Upper lobe of left lung (tissue), 6 donors: ENCODE measurements at regions not wholly inside any gene's neighbourhood (a gene's known extent, or its start where the extent isn't known, plus 50 kb on each side); places are given as distances from the start of the nearest gene placed in this dataset.

ENCODE experiments used
- ATAC-seq, 2 donors: fragments of 200-7000 bp; cut with Tn5 transposase; one replicate each; pipeline ENCODE4 v1.9.1; 2022; ENCODE audit warnings: mild to moderate bottlenecking in 2 of 2, moderate library complexity in 2 of 2; ENCODE audit not compliant: low FRiP score in 2 of 2
- DNase-seq, 2 donors: peaks; one replicate each; pipeline ENCODE4 v3.0.0-alpha.2; 2019 to 2020
- H3K27ac ChIP-seq, 4 donors: fragments of 200-600 bp; sonication (generic); one replicate each; pipeline ENCODE4 v1.5.1; 2016 to 2019
- H3K27me3 ChIP-seq, 4 donors: fragments of 200-600 bp; sonication (generic); one replicate each; pipeline ENCODE4 v1.5.1; 2017 to 2019
- H3K36me3 ChIP-seq, 4 donors: fragments of 200-600 bp; sonication (generic); one replicate each; pipeline ENCODE4 v1.5.1; 2016 to 2019
- H3K4me1 ChIP-seq, 4 donors: fragments of 200-600 bp; sonication (generic); one replicate each; pipeline ENCODE4 v1.5.1; 2018 to 2019
- H3K4me3 ChIP-seq, 4 donors: fragments of 200-600 bp; sonication (generic); one replicate each; pipeline ENCODE4 v1.5.1; 2017 to 2019; ENCODE audit warnings: mild to moderate bottlenecking in 2 of 4, moderate library complexity in 1 of 4
- H3K9me3 ChIP-seq, 4 donors: fragments of 200-600 bp; sonication (generic); one replicate each; pipeline ENCODE4 v1.5.1; 2018 to 2019
- EP300 ChIP-seq, 4 donors: sonication (generic); formaldehyde crosslinking; IDR thresholded peaks; one replicate each; pipeline ENCODE4 v1.5.1; 2017; ENCODE audit warnings: antibody characterized with exemption in 4 of 4, control low read depth in 2 of 4
- POLR2A ChIP-seq, 4 donors: fragments of 450-650 bp; IDR thresholded peaks; one replicate each; pipeline ENCODE4 v1.5.1; 2016 to 2017; ENCODE audit warnings: antibody characterized with exemption in 4 of 4, mild to moderate bottlenecking in 2 of 4
- POLR2AphosphoS5 ChIP-seq, 2 donors: sonication (generic); formaldehyde crosslinking; IDR thresholded peaks; one replicate each; pipeline ENCODE4 v1.5.1; 2017; ENCODE audit warnings: antibody characterized with exemption in 2 of 2
- WGBS, 2 donors: methylation state at CpG; one replicate each; pipeline ENCODE4 v1.1.5; 2017 to 2018; 5-methylcytosine and 5-hydroxymethylcytosine counted together
- TF ChIP-seq, protein P1 (sequence below), 6 experiments: fragments of 450-650 bp in 4 of 6; fragments of 200-600 bp in 2 of 6; sonication (generic) in 2 of 6; IDR thresholded peaks; one replicate each; pipeline ENCODE4 v1.5.1; 2016 to 2019; ENCODE audit warnings: antibody characterized with exemption in 6 of 6
- donor health status: DM: no; HTN: no; CAD: no; lungs with moderate emphysema.
- donor health status: DM: no; HTN: yes; CAD: no; lungs with severe emphysema.

GRCh38 chr2:235146871-235147565, 195.2 kb downstream of the SH3BP4 start:
- H3K27ac ChIP-seq, result no peak overlapping the region
- H3K27me3 ChIP-seq, result no peaks in the 10 kb centered on the region
- 91 to 92% methylated on average over 16 of the region's 16 CpGs for WGBS, 2 donors
- no peak overlapping the region for H3K4me3 ChIP-seq
- ATAC-seq, result no peak
- H3K9me3 ChIP-seq, result no peaks in the 10 kb centered on the region
- H3K36me3 ChIP-seq, result no peaks in the 10 kb centered on the region
- DNase-seq, result no peak
- H3K4me1 ChIP-seq, result no peaks in the 10 kb centered on the region
- TF ChIP-seq POLR2A (IDR thresholded peaks at IDR 0.05) (no peak), EP300 (IDR thresholded peaks at IDR 0.05) (no peak), POLR2AphosphoS5 (IDR thresholded peaks at IDR 0.05) (no peak)

GRCh38 chr2:235148201-235149170, 196.7 kb downstream of the SH3BP4 start:
- DNase-seq, result no peak
- no peak for TF ChIP-seq POLR2AphosphoS5 (IDR thresholded peaks at IDR 0.05)
- TF ChIP-seq EP300 (IDR thresholded peaks at IDR 0.05), result no peak
- TF ChIP-seq, protein P1, sequence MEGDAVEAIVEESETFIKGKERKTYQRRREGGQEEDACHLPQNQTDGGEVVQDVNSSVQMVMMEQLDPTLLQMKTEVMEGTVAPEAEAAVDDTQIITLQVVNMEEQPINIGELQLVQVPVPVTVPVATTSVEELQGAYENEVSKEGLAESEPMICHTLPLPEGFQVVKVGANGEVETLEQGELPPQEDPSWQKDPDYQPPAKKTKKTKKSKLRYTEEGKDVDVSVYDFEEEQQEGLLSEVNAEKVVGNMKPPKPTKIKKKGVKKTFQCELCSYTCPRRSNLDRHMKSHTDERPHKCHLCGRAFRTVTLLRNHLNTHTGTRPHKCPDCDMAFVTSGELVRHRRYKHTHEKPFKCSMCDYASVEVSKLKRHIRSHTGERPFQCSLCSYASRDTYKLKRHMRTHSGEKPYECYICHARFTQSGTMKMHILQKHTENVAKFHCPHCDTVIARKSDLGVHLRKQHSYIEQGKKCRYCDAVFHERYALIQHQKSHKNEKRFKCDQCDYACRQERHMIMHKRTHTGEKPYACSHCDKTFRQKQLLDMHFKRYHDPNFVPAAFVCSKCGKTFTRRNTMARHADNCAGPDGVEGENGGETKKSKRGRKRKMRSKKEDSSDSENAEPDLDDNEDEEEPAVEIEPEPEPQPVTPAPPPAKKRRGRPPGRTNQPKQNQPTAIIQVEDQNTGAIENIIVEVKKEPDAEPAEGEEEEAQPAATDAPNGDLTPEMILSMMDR (IDR thresholded peaks at IDR 0.05), result no peak
- no peak for TF ChIP-seq POLR2A (IDR thresholded peaks at IDR 0.05)
- Histone ChIP-seq H3K9me3 (no peaks in the 10 kb centered on the region), H3K27me3 (no peaks in the 10 kb centered on the region), H3K4me3 (no peak overlapping the region), H3K36me3 (no peaks in the 10 kb centered on the region), H3K4me1 (no peaks in the 10 kb centered on the region), H3K27ac (no peak overlapping the region)
- ATAC-seq, result no peak
- WGBS, 2 donors, result 56 to 59% methylated on average over 7 of the region's 7 CpGs

DNA sequence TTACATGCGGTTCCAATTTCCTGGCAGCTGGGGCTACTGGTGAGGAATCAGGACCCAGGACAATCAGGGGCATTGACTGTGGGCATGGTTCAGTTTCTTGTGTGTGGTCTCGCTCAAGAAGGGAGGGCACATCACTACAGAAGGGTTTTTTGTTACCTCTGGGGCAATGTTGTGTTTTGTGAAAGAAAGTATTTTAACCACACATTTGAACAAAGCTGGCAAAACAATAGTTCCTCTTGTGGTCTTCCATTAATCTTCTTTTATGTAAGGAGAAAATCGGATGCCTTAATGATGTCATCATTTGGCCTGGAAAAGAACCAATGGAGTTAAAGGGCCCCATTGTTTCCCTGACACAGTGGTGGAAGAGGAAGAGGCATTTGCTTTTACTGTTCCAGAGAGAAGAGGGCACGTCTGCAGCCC, 197.4 kb downstream of the SH3BP4 start:
- Histone ChIP-seq H3K36me3 (no peaks in the 10 kb centered on the region), H3K9me3 (no peaks in the 10 kb centered on the region), H3K4me1 (no peaks in the 10 kb centered on the region), H3K27me3 (no peaks in the 10 kb centered on the region), H3K4me3 (no peak overlapping the region), H3K27ac (no peak overlapping the region)
- ATAC-seq (no peak), DNase-seq (no peak)
- WGBS, 2 donors, result 59 to 63% methylated on average over 4 of the region's 4 CpGs
- TF ChIP-seq POLR2AphosphoS5 (IDR thresholded peaks at IDR 0.05) (no peak), EP300 (IDR thresholded peaks at IDR 0.05) (no peak)
- TF ChIP-seq, protein P1 (IDR thresholded peaks at IDR 0.05), result no peak

DNA sequence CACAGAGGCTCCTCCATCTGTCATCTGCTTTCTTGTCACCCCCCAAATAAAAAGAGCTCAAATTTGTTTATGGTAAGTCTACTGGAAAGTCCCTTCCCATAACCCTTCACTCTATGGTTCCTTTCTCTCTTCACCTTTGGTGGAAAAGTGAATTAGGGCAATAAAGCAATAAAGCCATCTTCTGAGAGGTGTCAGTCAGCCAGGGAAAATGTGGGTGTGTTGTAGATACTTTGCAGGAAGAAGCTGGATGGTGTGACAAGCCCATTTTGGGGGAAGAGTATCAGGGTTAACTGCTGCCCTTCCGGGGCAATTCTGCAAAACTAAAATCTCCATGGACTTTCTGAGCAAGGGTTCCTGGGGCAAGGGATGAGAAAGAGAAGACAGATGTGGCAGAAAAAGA, 197.9 kb downstream of the SH3BP4 start:
- Histone ChIP-seq H3K27me3 (no peaks in the 10 kb centered on the region), H3K36me3 (no peaks in the 10 kb centered on the region), H3K27ac (no peak overlapping the region), H3K9me3 (no peaks in the 10 kb centered on the region), H3K4me3 (no peak overlapping the region), H3K4me1 (no peaks in the 10 kb centered on the region)
- WGBS, 2 donors, result 91 to 95% methylated on average over 1 of the region's 1 CpG
- no peak for ATAC-seq
- TF ChIP-seq, protein P1 (IDR thresholded peaks at IDR 0.05), result no peak
- TF ChIP-seq POLR2A (IDR thresholded peaks at IDR 0.05) (no peak), EP300 (IDR thresholded peaks at IDR 0.05) (no peak), POLR2AphosphoS5 (IDR thresholded peaks at IDR 0.05) (no peak)
- DNase-seq, result no peak

GRCh38 chr2:235151152-235151551, 199.3 kb downstream of the SH3BP4 start:
- ATAC-seq (no peak), DNase-seq (no peak)
- no peak for TF ChIP-seq POLR2AphosphoS5 (IDR thresholded peaks at IDR 0.05)
- no peak for TF ChIP-seq POLR2A (IDR thresholded peaks at IDR 0.05)
- 92 to 94% methylated on average over 2 of the region's 2 CpGs for WGBS, 2 donors
- H3K4me1 ChIP-seq, result no peaks in the 10 kb centered on the region
- H3K27me3 ChIP-seq, result no peaks in the 10 kb centered on the region
- no peaks in the 10 kb centered on the region for H3K36me3 ChIP-seq
- no peaks in the 10 kb centered on the region for H3K9me3 ChIP-seq
- no peak overlapping the region for H3K4me3 ChIP-seq
- H3K27ac ChIP-seq, result no peak overlapping the region
